K562 (cell line): ENCODE measurements at regions not wholly inside any gene's neighbourhood (a gene's known extent, or its start where the extent isn't known, plus 50 kb on each side); places are given as distances from the start of the nearest gene placed in this dataset.

Experiments used
- ATAC-seq: fragments of 200-7000 bp; cut with Tn5 transposase; 3 replicates; pipeline ENCODE4 v1.9.1; 2020; ENCODE audit warnings: moderate library complexity
- BruUV-seq: library from RNA; stranded (reverse); fragments of 400-500 nt; replicated peaks from 2 replicates; lab custom pipeline; 2021; lab: Mats Ljungman, UMichigan
- CTCF ChIA-PET: fragments of 300-600 bp; formaldehyde crosslinking; extraction: SDS; loops from one replicate; lab custom pipeline; 2021; ENCODE audit warnings: low intra/inter-chr PET ratio; lab: Yijun Ruan, JAX
- POLR2A ChIA-PET: fragments of 300-600, 350-650 bp; sonication (Branson Sonifier 250); formaldehyde crosslinking; extraction: SDS; loops from one replicate; lab custom pipeline; 2021; ENCODE audit warnings: antibody characterized with exemption, inconsistent platforms; lab: Yijun Ruan, JAX
- DNase-seq, 4 experiments: peaks; one replicate each; pipeline versions ENCODE4 v3.0.0 to v3.0.0-alpha.2; 2011 to 2018; ENCODE audit warnings: low spot score in 3 of 4, mixed read lengths in 3 of 4; ENCODE audit errors: extremely low read depth in 1 of 4
- FAIRE-seq: peaks from 2 replicates; lab custom pipeline; 2011; peaks lifted over from hg19 to GRCh38; lab: Jason Lieb, UNC
- H2AFZ ChIP-seq: 2 replicates; pipeline ENCODE4 v1.6.0; 2011; ENCODE audit warnings: low read depth, low read length, control low read depth, inconsistent platforms
- H3K27ac ChIP-seq: fragments of 200-600 bp; 3 replicates; pipeline ENCODE4 v1.8.0; 2011; ENCODE audit warnings: low read depth, mild to moderate bottlenecking, control low read depth, inconsistent platforms, low read length, moderate library complexity, mixed read lengths; ENCODE audit errors: extremely low read depth
- H3K27me3 ChIP-seq, 2 experiments: fragments of 300-600 bp in 1 of 2; 2 replicates in 1 of 2; 3 replicates in 1 of 2; pipeline versions ENCODE4 v1.6.0 to v1.8.0; 2011; ENCODE audit warnings: inconsistent platforms in 2 of 2, low read length in 2 of 2, mild to moderate bottlenecking in 1 of 2, mixed read lengths in 1 of 2, moderate library complexity in 1 of 2; ENCODE audit not compliant: control insufficient read depth in 2 of 2, insufficient read depth in 2 of 2
- H3K36me3 ChIP-seq: fragments of 300-600 bp; 3 replicates; pipeline ENCODE4 v1.8.0; 2011; ENCODE audit warnings: mild to moderate bottlenecking, low read length, inconsistent platforms; ENCODE audit not compliant: control insufficient read depth, insufficient read depth
- H3K4me1 ChIP-seq, 2 experiments: fragments of 200-600 bp in 1 of 2; replicated peaks in 1 of 2; 2 replicates in 1 of 2; 3 replicates in 1 of 2; pipeline versions ENCODE4 v1.5.1 to v1.8.0; 2011; ENCODE audit warnings: inconsistent platforms in 2 of 2, low read length in 2 of 2, mild to moderate bottlenecking in 1 of 2, mixed read lengths in 1 of 2, moderate library complexity in 1 of 2; ENCODE audit not compliant: control insufficient read depth in 2 of 2, insufficient read depth in 2 of 2
- H3K4me2 ChIP-seq: 2 replicates; pipeline ENCODE4 v1.6.1; 2011; ENCODE audit warnings: low read length, control low read depth, inconsistent platforms, mixed read lengths; ENCODE audit not compliant: insufficient read depth
- H3K4me3 ChIP-seq: fragments of 200-600 bp; sonication (generic), shearing (Covaris generic); 2 replicates; pipeline ENCODE4 v1.5.1; 2016; ENCODE audit warnings: control low read depth, inconsistent platforms
- H3K79me2 ChIP-seq: fragments of 200-600 bp; 3 replicates; pipeline ENCODE4 v1.8.0; 2011; ENCODE audit warnings: low read length, inconsistent platforms; ENCODE audit not compliant: control insufficient read depth, insufficient read depth
- H3K9ac ChIP-seq, 2 experiments: 2 replicates each; pipeline versions ENCODE4 v1.6.0 to v1.6.1; 2011; ENCODE audit warnings: low read depth in 2 of 2, low read length in 2 of 2, control low read depth in 1 of 2, inconsistent platforms in 1 of 2, mild to moderate bottlenecking in 1 of 2, mixed read lengths in 1 of 2; ENCODE audit not compliant: insufficient read depth in 1 of 2
- H3K9me1 ChIP-seq: one replicate; pipeline ENCODE4 v1.6.0; 2011; ENCODE audit warnings: inconsistent platforms, mild to moderate bottlenecking, low read length, moderate library complexity; ENCODE audit not compliant: control insufficient read depth, insufficient read depth
- H3K9me3 ChIP-seq: replicated peaks from 2 replicates; pipeline ENCODE4 v1.5.1; 2011; ENCODE audit warnings: low read depth, low read length, inconsistent platforms; ENCODE audit not compliant: control insufficient read depth, insufficient read depth
- H4K20me1 ChIP-seq: replicated peaks from 2 replicates; pipeline ENCODE4 v1.6.1; 2011; ENCODE audit warnings: low read length, inconsistent platforms, mixed read lengths; ENCODE audit not compliant: control insufficient read depth, insufficient read depth
- CCAR2 ChIP-seq: fragments of 200-400 bp; formaldehyde crosslinking; IDR thresholded peaks from 2 replicates; pipeline ENCODE4 v1.6.1; 2017; ENCODE audit warnings: mild to moderate bottlenecking, low read depth, low read length
- CSDE1 ChIP-seq, 2 experiments: fragments of 450-650 bp; IDR thresholded peaks; 2 replicates each; pipeline ENCODE4 v1.6.1; 2016; ENCODE audit warnings: mild to moderate bottlenecking in 1 of 2
- DACH1 ChIP-seq: fragments of 450-650 bp; IDR thresholded peaks from 2 replicates; pipeline ENCODE4 v1.6.1; 2018; ENCODE audit not compliant: partially characterized antibody
- HMGXB4 ChIP-seq: sonication (generic); formaldehyde crosslinking; IDR thresholded peaks from 2 replicates; pipeline ENCODE4 v1.8.1; 2023; ENCODE audit warnings: mild to moderate bottlenecking, missing genetic modification reagents
- RNF219 ChIP-seq: fragments of 250-450 bp; sonication (Bioruptor Pico); IDR thresholded peaks from 2 replicates; pipeline ENCODE4 v1.5.0; 2022; ENCODE audit warnings: mild to moderate bottlenecking
- SFPQ ChIP-seq: fragments of 200-400 bp; formaldehyde crosslinking; IDR thresholded peaks from 2 replicates; pipeline ENCODE4 v1.6.1; 2017; ENCODE audit warnings: mild to moderate bottlenecking, low read depth, low read length, moderate library complexity
- SMAD4 ChIP-seq: fragments of 250-450 bp; sonication (Bioruptor Pico); conservative IDR thresholded peaks from 2 replicates; pipeline ENCODE4 v1.8.0; 2021; ENCODE audit warnings: inconsistent platforms, mild to moderate bottlenecking, moderate library complexity
- STAT5A ChIP-seq: IDR thresholded peaks from 2 replicates; pipeline ENCODE4 v1.6.1; 2012; ENCODE audit warnings: low read length, inconsistent platforms, borderline replicate concordance
- TBL1XR1 ChIP-seq, 2 experiments: IDR thresholded peaks; 2 replicates each; pipeline ENCODE4 v1.6.1; 2012; ENCODE audit warnings: improper control_type of control experiment in 2 of 2, low read length in 2 of 2, mild to moderate bottlenecking in 1 of 2
- ZNF507 ChIP-seq: conservative IDR thresholded peaks from 2 replicates; pipeline ENCODE4 v1.6.1; 2017; ENCODE audit warnings: missing genetic modification characterization, missing compliant biosample characterization
- ZNF766 ChIP-seq: fragments of 200-800 bp; sonication (Bioruptor generic); conservative IDR thresholded peaks from 2 replicates; pipeline ENCODE4 v1.6.1; 2016; ENCODE audit warnings: missing genetic modification characterization, missing compliant biosample characterization
- WGBS: fragments of 100-300 bp; shearing (Covaris generic); methylation state at CpG from one replicate; pipeline ENCODE4 v1.1.6; 2016; ENCODE audit warnings: low coverage, mixed read lengths; ENCODE audit not compliant: insufficient coverage; ENCODE audit errors: missing lambda C conversion rate; 5-methylcytosine and 5-hydroxymethylcytosine counted together
- in situ Hi-C: fragments of 300-500 bp; cut with MboI; formaldehyde crosslinking; loops from 4 replicates; pipeline ENCODE4 v1.15.0; 2018; ENCODE audit warnings: inconsistent platforms, mixed read lengths
- intact Hi-C: fragments of 100-400 bp; cut with micrococcal nuclease; formaldehyde crosslinking; loops from 2 replicates; pipeline ENCODE4 v1.14.2; 2022

- WGBS, result 0% methylated on average over 3 of the region's 3 CpGs
- Histone ChIP-seq H4K20me1 (no peaks in the 10 kb centered on the region), H3K4me3 (no peak overlapping the region), H3K36me3 (no peaks in the 10 kb centered on the region), H3K79me2 (no peaks in the 10 kb centered on the region), H2AFZ (no peak overlapping the region), H3K27ac (no peak overlapping the region), H3K9ac (no peak overlapping the region), H3K4me2 (no peak overlapping the region), H3K27me3 (no peaks in the 10 kb centered on the region), H3K9me1 (no peaks in the 10 kb centered on the region), H3K9me3 (no peaks in the 10 kb centered on the region), H3K4me1 (no peaks in the 10 kb centered on the region)
- FAIRE-seq (no peak), ATAC-seq (no peak), DNase-seq (no peak)
- intact Hi-C loops (no loop called here), in situ Hi-C loops (no loop called here)
- ChIA-PET CTCF (no interaction called here), POLR2A (no interaction called here)
- TF ChIP-seq DACH1 (no peak), STAT5A (no peak), SMAD4 (CRISPR knock-in tag) (no peak), ZNF766 (CRISPR knock-in tag) (no peak)
- BruUV-seq, result no TSS peak
Observed at GRCh38 chr18:2028986-2029385, 542.3 kb downstream of the METTL4 start.

GRCh38 chr18:2030647-2031046 lies 540.7 kb downstream of the METTL4 start:
- FAIRE-seq (no peak), DNase-seq (no peak), ATAC-seq (no peak)
- no peak for TF ChIP-seq CSDE1 (IDR thresholded peaks at IDR 0.05)
- no peak for TF ChIP-seq CCAR2
- no peak for TF ChIP-seq TBL1XR1 (IDR thresholded peaks at IDR 0.05; ENCODE audit: low read length in 2 of 2)
- TF ChIP-seq HMGXB4, result no peak
- TF ChIP-seq SFPQ, result no peak
- no peak for TF ChIP-seq RNF219 (CRISPR knock-in tag)
- TF ChIP-seq ZNF507 (tag), result no peak
- Histone ChIP-seq H4K20me1 (no peaks in the 10 kb centered on the region), H3K4me1 (no peaks in the 10 kb centered on the region), H3K9me1 (no peaks in the 10 kb centered on the region), H3K4me3 (no peak overlapping the region), H3K4me2 (no peak overlapping the region), H3K27me3 (0 out of 5 replicates have a peak, but pooled peaks cover 0 to 7% of the 10 kb centered on the region in 2 experiments), H2AFZ (no peak overlapping the region), H3K9ac (no peak overlapping the region), H3K27ac (no peak overlapping the region), H3K79me2 (no peaks in the 10 kb centered on the region), H3K9me3 (no peaks in the 10 kb centered on the region), H3K36me3 (no peaks in the 10 kb centered on the region)
- CTCF ChIA-PET, result no interaction called here
- POLR2A ChIA-PET, result no interaction called here
- intact Hi-C loops, result no loop called here
- BruUV-seq, result no TSS peak
- in situ Hi-C loops, result no loop called here
